Natural killer cell treated with Interleukin-12 subunit alpha and Interleukin-12 subunit beta and Interleukin-15 and Interleukin-18, amount 100 ng/mL, for 72 hours (primary cell): ENCODE measurements at regions not wholly inside any gene's neighbourhood (a gene's known extent, or its start where the extent isn't known, plus 50 kb on each side); places are given as distances from the start of the nearest gene placed in this dataset.

ENCODE experiments used
- ATAC-seq, 2 donors: fragments of 150-1000 bp; cut with Tn5 transposase in 1 of 2; sonication (Bioruptor Pico), chemical (Tn5 transposase) in 1 of 2; 2 replicates each; pipeline ENCODE4 v1.10.0; 2021
- DNase-seq: peaks from one replicate; pipeline ENCODE4 v3.0.0; 2022; ENCODE audit warnings: low spot score
- H3K27ac Mint-ChIP-seq, 2 donors: 1 replicate in 1 of 2; 2 replicates in 1 of 2; pipeline ENCODE4 v1.8.0; 2022; ENCODE audit warnings: mixed read lengths in 2 of 2, mild to moderate bottlenecking in 1 of 2, moderate library complexity in 1 of 2
- H3K27me3 Mint-ChIP-seq, 2 donors: 1 replicate in 1 of 2; 2 replicates in 1 of 2; pipeline ENCODE4 v1.8.0; 2022; ENCODE audit warnings: mixed read lengths in 2 of 2
- H3K36me3 Mint-ChIP-seq: one replicate; pipeline ENCODE4 v1.8.0; 2022; ENCODE audit warnings: mixed read lengths
- H3K4me1 Mint-ChIP-seq, 2 donors: 1 replicate in 1 of 2; 2 replicates in 1 of 2; pipeline ENCODE4 v1.8.0; 2022; ENCODE audit warnings: low read depth in 2 of 2, mixed read lengths in 2 of 2, mild to moderate bottlenecking in 1 of 2
- H3K4me3 Mint-ChIP-seq: one replicate; pipeline ENCODE4 v1.8.0; 2022; ENCODE audit warnings: mixed read lengths
- H3K9me3 Mint-ChIP-seq: 2 replicates; pipeline ENCODE4 v1.8.0; 2022; ENCODE audit warnings: mixed read lengths

DNA sequence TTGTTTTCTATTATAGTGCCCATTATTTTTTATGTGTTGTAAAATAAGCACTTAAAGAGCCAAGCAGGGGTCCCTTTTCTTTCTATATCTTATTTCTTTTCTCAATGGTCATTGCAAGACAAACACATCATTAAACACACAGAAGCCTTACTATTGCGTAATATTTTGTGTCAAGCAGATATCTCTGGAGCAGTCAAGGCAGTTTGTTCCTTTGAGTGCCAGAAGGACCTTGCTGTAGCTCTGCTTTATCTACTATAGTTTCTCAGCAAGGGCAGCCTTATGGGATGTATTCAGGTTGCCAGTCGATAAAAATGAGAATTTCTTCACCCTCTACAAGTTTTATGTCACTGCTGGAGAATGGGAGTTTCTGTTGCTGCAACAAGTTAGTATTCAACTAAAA, 319.3 kb downstream of the TDRD3 start:
- no peak for DNase-seq
- ATAC-seq, result no peak
- H3K36me3 Mint-ChIP-seq, result peaks cover 4% of the 10 kb centered on the region
- H3K27ac Mint-ChIP-seq, result no peak overlapping the region
- no peaks in the 10 kb centered on the region for H3K4me1 Mint-ChIP-seq
- no peaks in the 10 kb centered on the region for H3K9me3 Mint-ChIP-seq
- H3K27me3 Mint-ChIP-seq, result no peaks in the 10 kb centered on the region
- no peak overlapping the region for H3K4me3 Mint-ChIP-seq

DNA sequence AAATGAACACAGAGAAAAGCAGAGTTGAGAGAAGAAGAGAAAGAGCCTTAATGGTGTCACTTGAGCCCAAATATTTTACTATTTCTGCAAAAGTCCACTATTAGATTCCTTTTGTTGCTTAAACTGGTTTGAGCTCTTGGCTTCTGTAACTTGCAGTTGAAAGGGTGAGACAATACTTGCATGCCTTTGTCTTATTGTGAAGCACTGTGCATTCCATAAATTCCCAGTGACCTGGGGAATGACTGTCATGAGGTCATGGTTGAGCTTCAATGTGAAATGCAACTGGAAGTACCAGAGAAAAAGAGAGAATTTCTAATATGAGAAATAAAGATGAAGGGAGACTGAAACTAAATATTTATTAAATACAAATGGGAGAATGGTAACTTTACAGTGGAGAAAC, 310.9 kb downstream of the TDRD3 start:
- Mint-ChIP-seq H3K36me3 (peaks cover 4% of the 10 kb centered on the region), H3K4me3 (no peak overlapping the region), H3K27me3 (no peaks in the 10 kb centered on the region), H3K4me1 (no peaks in the 10 kb centered on the region), H3K9me3 (peaks cover 15% of the 10 kb centered on the region), H3K27ac (no peak overlapping the region)
- DNase-seq (no peak), ATAC-seq (no peak)

DNA sequence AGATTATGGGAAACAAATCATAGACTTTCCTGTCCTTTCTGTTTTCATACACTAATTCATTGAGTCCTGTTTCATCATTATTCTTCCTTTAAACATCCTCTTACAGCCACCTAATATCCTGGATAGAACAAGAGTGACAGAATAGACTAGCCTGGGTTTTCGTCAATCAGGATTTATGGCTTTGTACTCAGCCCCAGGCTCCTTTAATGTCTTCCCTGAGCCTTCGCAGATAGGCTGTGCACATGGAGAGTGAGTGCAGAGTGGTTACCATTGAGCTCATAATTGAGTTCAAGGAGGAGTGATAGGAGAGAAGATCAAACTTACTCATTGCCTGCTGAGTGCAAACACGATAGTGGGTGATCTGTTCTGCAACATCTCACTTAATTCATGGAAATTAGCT, 304.9 kb downstream of the TDRD3 start:
- no peak overlapping the region for H3K27ac Mint-ChIP-seq
- H3K27me3 Mint-ChIP-seq, result no peaks in the 10 kb centered on the region
- no peaks in the 10 kb centered on the region for H3K4me1 Mint-ChIP-seq
- H3K4me3 Mint-ChIP-seq, result no peak overlapping the region
- DNase-seq, result no peak
- ATAC-seq, result no peak
- H3K9me3 Mint-ChIP-seq, result peaks cover 20% of the 10 kb centered on the region
- no peaks in the 10 kb centered on the region for H3K36me3 Mint-ChIP-seq

DNA sequence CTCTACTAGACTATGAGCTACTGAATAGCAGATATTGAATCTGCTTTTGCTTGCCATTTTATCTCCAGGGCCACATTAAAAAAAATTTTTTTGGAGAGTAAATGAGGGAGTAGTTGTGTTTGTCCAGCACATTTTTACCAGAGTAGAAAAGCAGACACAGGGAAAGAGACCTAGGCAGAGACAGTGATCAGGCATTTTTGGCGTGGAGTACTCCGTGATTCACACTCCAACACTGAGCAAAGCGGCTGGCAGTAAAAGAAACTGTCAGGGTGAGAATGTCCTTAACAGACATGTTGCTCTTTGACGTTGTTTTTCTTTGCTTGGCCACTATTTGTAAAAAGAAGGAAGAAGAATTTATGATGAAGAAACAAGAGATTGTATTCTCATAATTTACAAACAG, 304.0 kb downstream of the TDRD3 start:
- no peak overlapping the region for H3K27ac Mint-ChIP-seq

DNA sequence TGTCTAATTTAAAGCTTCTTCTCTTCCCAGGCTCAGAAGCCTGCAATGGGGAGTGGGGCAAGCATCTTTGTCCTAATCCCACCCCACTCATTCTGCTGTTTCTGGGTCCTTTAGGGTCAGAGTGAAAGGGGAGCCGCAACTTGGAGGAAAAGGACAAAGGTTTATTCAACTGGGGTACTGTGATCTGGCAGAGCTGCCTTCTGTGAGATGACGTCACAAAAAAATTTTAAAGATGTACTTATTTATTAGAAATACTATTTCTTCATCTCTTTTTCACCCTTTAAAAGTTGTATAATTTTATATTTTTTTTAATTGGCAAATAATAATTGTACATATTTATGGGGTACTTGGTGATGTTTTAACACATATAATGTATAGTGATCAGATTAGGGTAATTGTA, 302.6 kb downstream of the TDRD3 start:
- Mint-ChIP-seq H3K36me3 (no peaks in the 10 kb centered on the region), H3K27me3 (no peaks in the 10 kb centered on the region), H3K4me3 (no peak overlapping the region), H3K9me3 (peaks cover 18% of the 10 kb centered on the region), H3K27ac (no peak overlapping the region), H3K4me1 (no peaks in the 10 kb centered on the region)
- DNase-seq, result no peak
- ATAC-seq, result no peak

More for the DNA sequence above, 304.0 kb downstream of the TDRD3 start:
- H3K4me3 Mint-ChIP-seq, result no peak overlapping the region
- no peaks in the 10 kb centered on the region for H3K27me3 Mint-ChIP-seq
- no peaks in the 10 kb centered on the region for H3K4me1 Mint-ChIP-seq
- H3K9me3 Mint-ChIP-seq, result peaks cover 20% of the 10 kb centered on the region
- no peak for DNase-seq
- no peak for ATAC-seq
- no peaks in the 10 kb centered on the region for H3K36me3 Mint-ChIP-seq

DNA sequence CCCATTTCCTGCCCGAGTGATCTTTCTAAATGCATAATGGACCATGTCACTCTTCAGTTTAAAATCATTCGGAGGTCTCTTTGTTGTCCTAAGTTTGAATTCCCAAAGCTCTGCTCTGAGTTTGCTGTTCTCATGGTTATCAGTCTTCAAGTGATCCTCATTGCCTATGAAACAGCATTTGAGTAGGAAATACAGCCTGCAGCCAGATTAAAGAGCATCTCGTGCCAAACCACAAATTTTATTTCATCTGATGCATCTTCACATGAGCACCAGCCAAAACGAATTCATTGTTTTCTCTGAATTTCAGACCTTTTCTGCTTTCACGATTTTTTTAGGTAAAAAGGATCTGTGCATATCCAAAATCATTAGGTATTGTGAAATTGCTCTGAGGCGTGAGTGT, 299.6 kb downstream of the TDRD3 start:
- Mint-ChIP-seq H3K36me3 (no peaks in the 10 kb centered on the region), H3K4me3 (no peak overlapping the region), H3K4me1 (no peaks in the 10 kb centered on the region), H3K27me3 (no peaks in the 10 kb centered on the region), H3K27ac (no peak overlapping the region), H3K9me3 (peaks cover 4% of the 10 kb centered on the region)
- DNase-seq, result no peak
- ATAC-seq, result no peak

DNA sequence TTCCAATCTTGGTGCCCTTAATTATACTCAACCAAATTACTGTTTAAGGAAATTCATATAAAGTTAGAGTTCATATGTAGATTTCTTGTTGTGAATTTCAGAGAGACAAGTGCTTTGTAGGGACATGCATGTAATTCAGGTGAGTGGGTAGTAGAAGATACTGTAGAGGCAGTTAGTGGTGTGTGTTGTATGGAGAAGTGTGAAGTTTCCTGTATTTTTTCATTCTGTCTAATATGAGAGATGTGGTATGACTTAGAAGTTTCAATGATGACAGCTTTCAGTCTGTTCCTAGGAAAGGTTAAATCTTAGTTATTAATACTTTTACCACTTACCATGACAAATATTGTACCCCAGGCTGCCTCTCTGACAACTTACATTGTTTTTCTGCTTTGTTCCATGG, 294.2 kb downstream of the TDRD3 start:
- no peak overlapping the region for H3K4me3 Mint-ChIP-seq
- no peaks in the 10 kb centered on the region for H3K27me3 Mint-ChIP-seq
- ATAC-seq, result no peak
- peaks cover 3% of the 10 kb centered on the region for H3K9me3 Mint-ChIP-seq
- no peaks in the 10 kb centered on the region for H3K36me3 Mint-ChIP-seq
- no peaks in the 10 kb centered on the region for H3K4me1 Mint-ChIP-seq
- H3K27ac Mint-ChIP-seq, result no peak overlapping the region
- no peak for DNase-seq

DNA sequence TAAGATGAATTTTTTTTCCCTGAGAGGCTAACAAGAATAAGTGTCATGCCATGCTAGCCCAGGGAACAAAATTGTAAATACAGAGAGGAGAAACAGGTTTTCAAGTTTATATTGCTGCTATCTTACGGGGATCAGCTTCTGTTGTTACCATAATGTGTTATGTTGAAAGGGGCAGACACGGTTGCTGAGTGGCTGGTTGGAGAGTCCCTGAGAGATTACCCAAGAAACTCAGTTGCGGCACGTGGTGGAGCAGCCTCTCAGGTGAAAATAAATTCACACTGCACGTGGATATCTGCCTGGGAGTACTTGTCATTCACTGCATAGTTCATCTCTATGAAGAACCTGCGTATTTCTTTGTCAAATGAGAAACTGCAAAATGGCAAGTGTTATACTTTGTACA, 293.6 kb downstream of the TDRD3 start:
- Mint-ChIP-seq H3K4me3 (no peak overlapping the region), H3K9me3 (peaks cover 3% of the 10 kb centered on the region), H3K27ac (no peak overlapping the region), H3K4me1 (no peaks in the 10 kb centered on the region), H3K27me3 (no peaks in the 10 kb centered on the region), H3K36me3 (no peaks in the 10 kb centered on the region)
- ATAC-seq, result no peak
- DNase-seq, result no peak

DNA sequence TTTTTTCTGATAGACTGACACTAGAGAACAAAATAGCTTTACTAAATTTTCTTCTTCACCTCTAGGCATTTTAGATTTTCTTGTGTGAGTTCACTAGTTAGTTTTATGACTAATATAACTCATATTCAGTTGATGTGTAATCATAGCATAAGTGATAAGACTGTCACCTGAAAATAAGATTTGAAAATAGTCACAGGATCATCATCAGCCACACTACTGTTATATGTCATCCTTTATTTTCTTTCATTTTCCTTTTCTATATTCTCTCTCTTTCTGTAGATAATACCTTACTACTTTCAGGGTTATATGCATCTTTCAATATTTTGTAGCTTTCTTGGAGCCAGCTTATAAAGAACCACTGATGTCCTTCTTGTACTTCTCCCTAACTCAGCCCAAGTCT, 292.6 kb downstream of the TDRD3 start:
- no peaks in the 10 kb centered on the region for H3K36me3 Mint-ChIP-seq
- H3K27ac Mint-ChIP-seq, result no peak overlapping the region
- no peak for ATAC-seq
- H3K9me3 Mint-ChIP-seq, result peaks cover 3% of the 10 kb centered on the region
- H3K4me1 Mint-ChIP-seq, result no peaks in the 10 kb centered on the region
- no peak overlapping the region for H3K4me3 Mint-ChIP-seq
- DNase-seq, result no peak
- no peaks in the 10 kb centered on the region for H3K27me3 Mint-ChIP-seq

DNA sequence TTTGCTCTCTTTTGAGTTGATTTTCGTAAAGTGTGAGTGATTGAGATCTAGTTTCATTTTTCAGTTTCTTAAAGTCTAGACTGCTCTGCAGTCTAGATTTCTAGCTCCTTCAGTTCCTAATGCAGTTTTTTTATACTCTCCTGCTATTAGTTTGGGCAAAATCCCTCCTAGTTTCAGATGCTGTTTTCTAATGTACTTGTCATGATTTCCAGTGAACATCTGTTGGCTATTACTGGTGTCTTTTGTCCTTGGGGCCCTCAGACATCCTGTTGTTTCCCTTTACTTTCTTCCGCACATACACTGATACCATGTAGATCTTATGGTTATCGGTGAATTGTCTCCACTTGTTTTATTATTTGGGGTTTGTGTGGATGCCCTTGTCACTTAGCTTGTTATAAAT, 292.1 kb downstream of the TDRD3 start:
- H3K9me3 Mint-ChIP-seq, result peaks cover 3% of the 10 kb centered on the region
- no peak for ATAC-seq
- H3K36me3 Mint-ChIP-seq, result no peaks in the 10 kb centered on the region
- no peak overlapping the region for H3K27ac Mint-ChIP-seq
- H3K4me3 Mint-ChIP-seq, result no peak overlapping the region
- no peak for DNase-seq
- H3K4me1 Mint-ChIP-seq, result no peaks in the 10 kb centered on the region
- no peaks in the 10 kb centered on the region for H3K27me3 Mint-ChIP-seq

DNA sequence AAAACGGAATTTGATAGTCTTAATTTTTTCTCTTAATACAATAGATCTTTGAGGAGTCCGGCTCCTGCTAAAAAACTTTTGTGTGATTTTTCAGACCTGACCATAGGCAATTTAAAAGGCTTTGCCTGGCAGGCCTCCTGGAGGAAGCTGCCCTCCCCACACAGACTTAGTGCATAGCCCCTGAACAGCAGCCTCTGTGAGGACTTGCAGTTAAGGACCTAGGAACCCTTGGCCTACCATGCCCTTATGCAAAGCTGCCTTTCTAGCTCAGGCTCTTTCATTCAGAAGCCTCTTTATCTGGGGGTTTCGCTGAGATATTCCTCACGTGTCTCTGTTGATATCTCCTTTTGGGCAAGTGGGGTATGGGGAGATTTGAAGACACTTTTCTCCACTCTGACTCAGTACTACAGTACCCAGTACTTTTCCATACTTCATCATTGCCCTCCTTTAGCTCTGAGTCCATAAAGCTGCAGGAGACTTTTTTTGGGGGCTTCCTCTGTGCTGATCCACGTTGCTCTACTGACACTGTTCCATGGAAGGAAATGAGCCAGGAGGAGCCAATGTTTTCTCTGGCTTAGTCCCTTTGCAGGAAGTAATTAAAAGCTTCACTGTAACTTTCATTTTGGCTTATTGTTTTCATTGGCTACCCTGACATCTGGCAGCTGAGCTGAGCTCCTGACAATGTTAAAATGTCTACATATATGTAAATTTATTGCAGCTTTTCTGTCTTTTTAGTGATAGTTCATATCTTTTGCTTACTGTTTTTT, 283.1 kb downstream of the TDRD3 start:
- Mint-ChIP-seq H3K9me3 (peaks cover 3% of the 10 kb centered on the region), H3K27ac (no peak overlapping the region), H3K4me3 (no peak overlapping the region), H3K36me3 (no peaks in the 10 kb centered on the region), H3K4me1 (no peaks in the 10 kb centered on the region), H3K27me3 (no peaks in the 10 kb centered on the region)
- DNase-seq (no peak), ATAC-seq (no peak)

DNA sequence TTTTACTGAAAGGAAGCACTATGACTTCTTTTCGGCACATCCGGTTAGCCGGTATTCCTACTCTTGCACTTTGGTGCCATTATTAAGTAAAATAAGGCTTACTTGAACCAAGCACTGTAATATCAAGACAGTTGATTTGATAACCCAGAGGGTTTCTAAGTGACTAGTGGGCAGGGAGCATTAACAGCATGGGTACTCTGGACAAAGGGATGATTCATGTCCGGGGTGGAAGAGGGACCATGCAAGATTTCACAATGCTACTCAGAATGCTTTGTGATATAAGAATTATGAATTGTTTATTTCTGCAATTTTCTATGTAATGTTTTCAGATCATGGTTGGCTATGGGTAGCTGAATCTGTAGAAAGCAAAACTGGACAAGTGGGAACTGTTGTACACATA, 282.1 kb downstream of the TDRD3 start:
- Mint-ChIP-seq H3K9me3 (peaks cover 3% of the 10 kb centered on the region), H3K4me1 (no peaks in the 10 kb centered on the region), H3K4me3 (no peak overlapping the region), H3K27ac (no peak overlapping the region), H3K36me3 (no peaks in the 10 kb centered on the region), H3K27me3 (no peaks in the 10 kb centered on the region)
- DNase-seq, result no peak
- no peak for ATAC-seq

DNA sequence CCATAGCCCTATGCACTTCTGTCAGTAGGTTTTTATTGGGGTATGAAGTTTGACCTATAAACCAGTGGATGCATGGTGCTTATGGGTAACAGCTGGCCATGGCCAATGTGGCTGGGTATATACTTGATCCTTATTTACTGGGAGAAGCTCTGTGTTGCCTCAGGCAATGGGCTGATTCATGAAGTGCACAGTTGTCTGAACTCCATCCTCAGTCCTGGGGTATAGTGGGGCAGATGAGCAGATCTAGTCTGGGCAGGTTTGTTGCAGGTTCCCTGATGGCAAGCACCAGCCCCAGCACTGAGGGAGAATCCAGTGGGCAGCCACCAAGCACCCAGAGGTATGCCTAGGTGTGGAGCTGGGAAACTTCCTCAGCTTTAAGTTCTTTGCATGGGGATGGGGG, 274.4 kb downstream of the TDRD3 start:
- no peak overlapping the region for H3K27ac Mint-ChIP-seq
- DNase-seq, result no peak
- no peaks in the 10 kb centered on the region for H3K36me3 Mint-ChIP-seq
- H3K9me3 Mint-ChIP-seq, result peaks cover 3% of the 10 kb centered on the region
- no peaks in the 10 kb centered on the region for H3K4me1 Mint-ChIP-seq
- H3K4me3 Mint-ChIP-seq, result no peak overlapping the region
- H3K27me3 Mint-ChIP-seq, result no peaks in the 10 kb centered on the region
- ATAC-seq, result no peak

DNA sequence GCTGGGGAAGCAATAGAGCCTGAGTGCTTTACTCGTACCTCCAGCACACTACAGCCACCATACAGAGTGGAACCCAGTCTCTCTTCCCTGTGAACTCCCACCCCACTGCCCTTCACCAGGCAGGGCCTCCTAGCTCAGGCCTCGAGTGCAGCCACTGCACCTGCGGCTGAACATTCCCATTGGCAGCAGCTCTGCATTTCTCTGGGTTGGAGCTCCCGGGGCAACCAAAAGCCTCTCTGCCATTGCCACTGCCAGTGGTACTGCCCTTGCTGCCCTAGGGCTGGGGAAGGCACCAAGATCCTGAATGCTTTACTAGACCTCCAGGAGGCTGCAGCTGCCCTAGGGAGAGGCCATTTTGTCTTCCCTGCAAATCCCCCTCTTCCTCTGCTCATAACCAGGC, 266.8 kb downstream of the TDRD3 start:
- Mint-ChIP-seq H3K27me3 (no peaks in the 10 kb centered on the region), H3K4me1 (no peaks in the 10 kb centered on the region), H3K4me3 (no peak overlapping the region), H3K9me3 (peaks cover 20% of the 10 kb centered on the region), H3K27ac (no peak overlapping the region), H3K36me3 (no peaks in the 10 kb centered on the region)
- DNase-seq (no peak), ATAC-seq (no peak)

DNA sequence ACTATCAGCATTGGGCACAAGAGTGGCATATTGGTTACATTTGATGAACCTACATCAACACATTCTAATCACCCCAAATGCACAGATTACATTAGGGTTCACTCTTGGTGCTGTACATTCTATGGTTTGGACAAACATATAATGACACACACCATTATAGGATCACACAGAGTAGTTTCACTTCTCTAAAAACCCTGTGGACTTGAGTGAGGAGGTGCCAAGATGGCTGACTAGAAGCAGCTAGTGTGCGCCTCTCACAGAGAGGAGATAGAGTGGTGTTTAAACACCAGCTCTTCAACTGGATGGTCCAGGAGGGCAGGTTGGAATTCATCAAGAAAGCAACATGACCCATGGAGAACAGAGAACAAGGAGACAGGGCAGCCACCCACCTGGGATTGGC, 265.6 kb downstream of the TDRD3 start:
- Mint-ChIP-seq H3K9me3 (peaks cover 24% of the 10 kb centered on the region), H3K4me1 (no peaks in the 10 kb centered on the region), H3K27ac (no peak overlapping the region), H3K4me3 (no peak overlapping the region), H3K27me3 (no peaks in the 10 kb centered on the region), H3K36me3 (no peaks in the 10 kb centered on the region)
- ATAC-seq (no peak), DNase-seq (no peak)
